PC-3 (cell line): ENCODE measurements at regions not wholly inside any gene's neighbourhood (a gene's known extent, or its start where the extent isn't known, plus 50 kb on each side); places are given as distances from the start of the nearest gene placed in this dataset.

ENCODE experiments used
- EZH2 ChIP-seq: fragments of 300-600 bp; sonication (generic); IDR thresholded peaks from one replicate; pipeline ENCODE4 v1.6.1; 2017; ENCODE audit warnings: antibody characterized with exemption, mild to moderate bottlenecking, low read length; ENCODE audit not compliant: unreplicated experiment
- EZH2phosphoT487 ChIP-seq: fragments of 300-600 bp; sonication (generic); IDR thresholded peaks from 2 replicates; pipeline ENCODE4 v1.6.1; 2018; ENCODE audit warnings: mild to moderate bottlenecking, antibody characterized with exemption, low read length, borderline replicate concordance
- TF ChIP-seq, protein P1 (sequence below): fragments of 300-600 bp; sonication (generic); conservative IDR thresholded peaks from 2 replicates; pipeline ENCODE4 v1.5.1; 2017; ENCODE audit warnings: antibody characterized with exemption, low read depth, mild to moderate bottlenecking, low read length

DNA sequence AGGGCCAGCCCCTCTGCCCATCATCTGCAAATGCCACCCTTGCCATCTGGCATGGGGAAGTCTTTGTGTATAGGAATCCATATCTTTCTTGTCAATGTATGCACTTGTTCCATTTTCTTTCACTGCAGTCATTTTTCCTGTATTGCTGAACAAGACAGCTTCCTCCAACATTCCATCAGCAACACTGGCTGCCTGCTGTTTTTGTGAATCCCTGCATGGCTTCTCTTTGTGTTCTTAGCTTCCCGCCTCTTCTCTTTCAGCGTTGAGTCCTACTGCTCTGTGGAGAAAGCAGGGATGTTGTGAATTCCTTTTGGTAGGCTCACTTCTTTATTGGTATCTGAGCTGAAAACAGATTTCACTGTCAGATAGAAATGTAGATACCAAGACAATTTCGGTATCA is 150.0 kb downstream of the LPIN1 start:
- TF ChIP-seq, protein P1, sequence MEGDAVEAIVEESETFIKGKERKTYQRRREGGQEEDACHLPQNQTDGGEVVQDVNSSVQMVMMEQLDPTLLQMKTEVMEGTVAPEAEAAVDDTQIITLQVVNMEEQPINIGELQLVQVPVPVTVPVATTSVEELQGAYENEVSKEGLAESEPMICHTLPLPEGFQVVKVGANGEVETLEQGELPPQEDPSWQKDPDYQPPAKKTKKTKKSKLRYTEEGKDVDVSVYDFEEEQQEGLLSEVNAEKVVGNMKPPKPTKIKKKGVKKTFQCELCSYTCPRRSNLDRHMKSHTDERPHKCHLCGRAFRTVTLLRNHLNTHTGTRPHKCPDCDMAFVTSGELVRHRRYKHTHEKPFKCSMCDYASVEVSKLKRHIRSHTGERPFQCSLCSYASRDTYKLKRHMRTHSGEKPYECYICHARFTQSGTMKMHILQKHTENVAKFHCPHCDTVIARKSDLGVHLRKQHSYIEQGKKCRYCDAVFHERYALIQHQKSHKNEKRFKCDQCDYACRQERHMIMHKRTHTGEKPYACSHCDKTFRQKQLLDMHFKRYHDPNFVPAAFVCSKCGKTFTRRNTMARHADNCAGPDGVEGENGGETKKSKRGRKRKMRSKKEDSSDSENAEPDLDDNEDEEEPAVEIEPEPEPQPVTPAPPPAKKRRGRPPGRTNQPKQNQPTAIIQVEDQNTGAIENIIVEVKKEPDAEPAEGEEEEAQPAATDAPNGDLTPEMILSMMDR, result no peak
- no peak for TF ChIP-seq EZH2phosphoT487
- TF ChIP-seq EZH2, result no peak
